ENCODE measurements at regions not wholly inside any gene's neighbourhood (a gene's known extent, or its start where the extent isn't known, plus 50 kb on each side); places are given as distances from the start of the nearest gene placed in this dataset.

- CTCF ChIA-PET, result no interaction called here
- POLR2A ChIA-PET, result no interaction called here
- TF ChIP-seq CTCF (IDR thresholded peaks at IDR 0.05), result no peak
- peaks cover 4% of the 10 kb centered on the region for H3K9me3 Mint-ChIP-seq
- DNase-seq (no peak), ATAC-seq (no peak)
- H3K36me3 Mint-ChIP-seq (ENCODE audit: low read depth), result no peaks in the 10 kb centered on the region
- H3K27me3 Mint-ChIP-seq, result no peaks in the 10 kb centered on the region
- no peak overlapping the region for H3K4me3 Mint-ChIP-seq
- H3K27ac Mint-ChIP-seq, result no peak overlapping the region
- no peaks in the 10 kb centered on the region for H3K4me1 Mint-ChIP-seq (ENCODE audit: low read depth)
- intact Hi-C loops (cut with micrococcal nuclease), result no loop called here
Measured at GRCh38 chr5:17399931-17400330, 98.1 kb upstream of the TAF11L2 start.

- Mint-ChIP-seq H3K4me1 (ENCODE audit: low read depth) (no peaks in the 10 kb centered on the region), H3K27me3 (no peaks in the 10 kb centered on the region), H3K9me3 (peaks cover 4% of the 10 kb centered on the region), H3K27ac (no peak overlapping the region), H3K4me3 (no peak overlapping the region), H3K36me3 (ENCODE audit: low read depth) (no peaks in the 10 kb centered on the region)
- ChIA-PET CTCF (no interaction called here), POLR2A (no interaction called here)
- no peak for ATAC-seq
- intact Hi-C loops (cut with micrococcal nuclease), result no loop called here
- no peak for DNase-seq
- no peak for TF ChIP-seq CTCF (IDR thresholded peaks at IDR 0.05)
Measured at GRCh38 chr5:17400724-17401469, 97.1 kb upstream of the TAF11L2 start.

GRCh38 chr5:17401470-17402288 lies 96.4 kb upstream of the TAF11L2 start:
- ATAC-seq (no peak), DNase-seq (no peak)
- no peak for TF ChIP-seq CTCF (IDR thresholded peaks at IDR 0.05)
- no peak overlapping the region for H3K27ac Mint-ChIP-seq
- peaks cover 2% of the 10 kb centered on the region for H3K9me3 Mint-ChIP-seq
- H3K36me3 Mint-ChIP-seq (ENCODE audit: low read depth), result no peaks in the 10 kb centered on the region
- ChIA-PET CTCF (no interaction called here), POLR2A (no interaction called here)
- H3K4me1 Mint-ChIP-seq (ENCODE audit: low read depth), result no peaks in the 10 kb centered on the region
- intact Hi-C loops (cut with micrococcal nuclease), result no loop called here
- no peaks in the 10 kb centered on the region for H3K27me3 Mint-ChIP-seq
- H3K4me3 Mint-ChIP-seq, result no peak overlapping the region

GRCh38 chr5:17402289-17403121 lies 95.5 kb upstream of the TAF11L2 start:
- ChIA-PET POLR2A (no interaction called here), CTCF (no interaction called here)
- DNase-seq (no peak), ATAC-seq (no peak)
- Mint-ChIP-seq H3K9me3 (no peaks in the 10 kb centered on the region), H3K36me3 (ENCODE audit: low read depth) (no peaks in the 10 kb centered on the region), H3K4me1 (ENCODE audit: low read depth) (no peaks in the 10 kb centered on the region), H3K27me3 (no peaks in the 10 kb centered on the region), H3K27ac (no peak overlapping the region), H3K4me3 (no peak overlapping the region)
- intact Hi-C loops (cut with micrococcal nuclease), result no loop called here
- no peak for TF ChIP-seq CTCF (IDR thresholded peaks at IDR 0.05)
